LNCAP (cell line): ENCODE measurements at regions not wholly inside any gene's neighbourhood (a gene's known extent, or its start where the extent isn't known, plus 50 kb on each side); places are given as distances from the start of the nearest gene placed in this dataset.

ENCODE experiments used
- CTCF ChIP-seq: fragments of 450-650 bp; IDR thresholded peaks from 2 replicates; pipeline ENCODE4 v1.5.1; 2017; ENCODE audit warnings: mild to moderate bottlenecking

GRCh38 chr5:51028394-51028793 lies 354.9 kb upstream of the ISL1 start:
- no peak for TF ChIP-seq CTCF

- TF ChIP-seq CTCF: no peak
These were observed 350.0 kb upstream of the ISL1 start for GRCh38 chr5:51033215-51033614.

GRCh38 chr5:51034222-51034901 lies 348.9 kb upstream of the ISL1 start:
- no peak for TF ChIP-seq CTCF

GRCh38 chr5:51039424-51040329 lies 343.6 kb upstream of the ISL1 start:
- TF ChIP-seq CTCF: no peak

- no peak for TF ChIP-seq CTCF
These were observed 339.5 kb upstream of the ISL1 start for GRCh38 chr5:51043745-51044144.

GRCh38 chr5:51047369-51047768 lies 335.9 kb upstream of the ISL1 start:
- TF ChIP-seq CTCF: no peak

- no peak for TF ChIP-seq CTCF
These were observed 329.9 kb upstream of the ISL1 start for GRCh38 chr5:51053361-51053760.
